ENCODE measurements at regions not wholly inside any gene's neighbourhood (a gene's known extent, or its start where the extent isn't known, plus 50 kb on each side); places are given as distances from the start of the nearest gene placed in this dataset.

DNA sequence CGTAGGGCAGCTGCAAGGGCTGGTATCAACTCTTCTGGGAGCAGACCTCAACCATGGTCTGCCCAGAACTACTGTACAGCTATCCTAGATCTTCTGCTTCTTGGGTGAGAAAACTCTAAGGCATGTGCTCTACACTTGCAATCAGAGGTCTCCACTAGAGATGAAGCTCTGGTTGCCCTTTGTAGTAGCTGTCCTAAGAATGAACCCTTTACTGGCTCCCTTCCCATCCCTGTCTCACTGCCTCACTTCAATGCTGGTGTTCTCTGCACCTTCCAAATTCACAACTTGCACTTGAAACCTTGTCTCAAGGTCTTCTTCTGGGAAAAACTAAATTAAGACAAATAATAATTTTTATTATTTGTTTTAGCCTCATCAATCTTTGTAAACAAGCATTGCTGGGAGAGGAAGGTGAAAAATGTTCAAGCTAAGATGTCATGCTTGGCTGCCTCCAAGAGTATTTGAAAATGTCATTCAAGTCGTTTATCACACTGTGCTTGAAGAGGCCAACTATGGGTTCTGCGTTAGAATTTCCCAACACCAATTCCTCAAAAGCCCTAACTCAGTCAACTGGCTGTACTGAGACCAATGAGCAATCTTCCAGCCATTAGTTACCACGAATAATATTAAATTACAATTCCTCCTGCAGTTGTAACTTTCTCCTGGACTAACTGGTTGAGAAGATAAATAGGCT, 216.9 kb upstream of the ADRA1D start:
- H3T11ph ChIP-seq (ENCODE audit: low read length): no peak overlapping the region
- TF ChIP-seq, protein P1, sequence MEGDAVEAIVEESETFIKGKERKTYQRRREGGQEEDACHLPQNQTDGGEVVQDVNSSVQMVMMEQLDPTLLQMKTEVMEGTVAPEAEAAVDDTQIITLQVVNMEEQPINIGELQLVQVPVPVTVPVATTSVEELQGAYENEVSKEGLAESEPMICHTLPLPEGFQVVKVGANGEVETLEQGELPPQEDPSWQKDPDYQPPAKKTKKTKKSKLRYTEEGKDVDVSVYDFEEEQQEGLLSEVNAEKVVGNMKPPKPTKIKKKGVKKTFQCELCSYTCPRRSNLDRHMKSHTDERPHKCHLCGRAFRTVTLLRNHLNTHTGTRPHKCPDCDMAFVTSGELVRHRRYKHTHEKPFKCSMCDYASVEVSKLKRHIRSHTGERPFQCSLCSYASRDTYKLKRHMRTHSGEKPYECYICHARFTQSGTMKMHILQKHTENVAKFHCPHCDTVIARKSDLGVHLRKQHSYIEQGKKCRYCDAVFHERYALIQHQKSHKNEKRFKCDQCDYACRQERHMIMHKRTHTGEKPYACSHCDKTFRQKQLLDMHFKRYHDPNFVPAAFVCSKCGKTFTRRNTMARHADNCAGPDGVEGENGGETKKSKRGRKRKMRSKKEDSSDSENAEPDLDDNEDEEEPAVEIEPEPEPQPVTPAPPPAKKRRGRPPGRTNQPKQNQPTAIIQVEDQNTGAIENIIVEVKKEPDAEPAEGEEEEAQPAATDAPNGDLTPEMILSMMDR (conservative IDR thresholded peaks at IDR 0.05): no peak
- H2BK12ac ChIP-seq (ENCODE audit: insufficient read length, low read depth, low read length): no peak overlapping the region
- no CpG with 5 or more reads among the region's 4 CpGs for WGBS (ENCODE audit: extremely low coverage, insufficient read length, low lambda C conversion rate)
- no peak overlapping the region for H3K27ac ChIP-seq (ENCODE audit: insufficient read length, low read depth, low read length)
- H3K4me3 Mint-ChIP-seq: no peak overlapping the region
- H3K9me3 ChIP-seq (ENCODE audit: control insufficient read depth, low read depth, low read length): no peaks in the 10 kb centered on the region
- H3K27me3 ChIP-seq (ENCODE audit: insufficient read depth, low read length): no peaks in the 10 kb centered on the region
- H2BK5ac ChIP-seq (ENCODE audit: insufficient read length, low read length): no peak overlapping the region
- no peak overlapping the region for H2BK15ac ChIP-seq (ENCODE audit: low read depth, low read length)
- H2BK20ac ChIP-seq (ENCODE audit: low read depth, low read length, poor library complexity, severe bottlenecking): no peak overlapping the region
- no peaks in the 10 kb centered on the region for H4K20me1 ChIP-seq (ENCODE audit: control insufficient read depth, insufficient read depth, insufficient read length)
- no peaks in the 10 kb centered on the region for H3K4me1 ChIP-seq (ENCODE audit: insufficient read depth, low read length)
- H3K23me2 ChIP-seq (ENCODE audit: insufficient read length, low read depth, low read length, poor library complexity, severe bottlenecking): no peaks in the 10 kb centered on the region
- H2BK120ac ChIP-seq (ENCODE audit: low read depth, low read length, poor library complexity, severe bottlenecking): no peak overlapping the region
- no peak overlapping the region for H3K56ac ChIP-seq (ENCODE audit: insufficient read length, low read depth, low read length)
- H3K4me2 ChIP-seq (ENCODE audit: insufficient read depth, insufficient read length, low read length): no peak overlapping the region
- no peaks in the 10 kb centered on the region for H3K9me3 Mint-ChIP-seq
- H4K91ac ChIP-seq (ENCODE audit: insufficient read length, low read depth, low read length): no peak overlapping the region
- H3K27ac Mint-ChIP-seq: no peak overlapping the region
- no peaks in the 10 kb centered on the region for H3K36me3 Mint-ChIP-seq (ENCODE audit: insufficient read depth in 1 of 3, low read depth in 3 of 3)
- DNase-seq: no peak
- H3K27me3 Mint-ChIP-seq (ENCODE audit: low read depth): no peaks in the 10 kb centered on the region
- no peak overlapping the region for H3K4ac ChIP-seq (ENCODE audit: low read depth, low read length)
- no peak overlapping the region for H3K14ac ChIP-seq (ENCODE audit: insufficient read depth, low read length)
- H3K79me2 ChIP-seq (ENCODE audit: insufficient read depth, low read length): no peaks in the 10 kb centered on the region
- peaks cover 3% of the 10 kb centered on the region in 2 experiments; a peak in 3 of 4 replicates for H3K4me1 Mint-ChIP-seq
- H4K5ac ChIP-seq (ENCODE audit: insufficient read length, low read depth, low read length): no peak overlapping the region
- no peaks in the 10 kb centered on the region for H3K79me1 ChIP-seq (ENCODE audit: insufficient read depth, low read depth, low read length, poor library complexity, severe bottlenecking)
- no peak overlapping the region for H2AFZ ChIP-seq (ENCODE audit: low read length)
- no peak overlapping the region for H3K18ac ChIP-seq (ENCODE audit: insufficient read length, low read depth, low read length)
- no peak overlapping the region for H3K9ac ChIP-seq (ENCODE audit: extremely low read depth, insufficient read length, low read length)
- H3K23ac ChIP-seq (ENCODE audit: insufficient read length, low read depth, low read length): no peak overlapping the region
- no peak overlapping the region for H2AK5ac ChIP-seq (ENCODE audit: insufficient read length, low read length)
- no peak overlapping the region for H4K8ac ChIP-seq (replicated peaks; ENCODE audit: insufficient read length, low read depth, low read length)

Measured in H9 (cell line).